SW480 (cell line): ENCODE measurements at regions not wholly inside any gene's neighbourhood (a gene's known extent, or its start where the extent isn't known, plus 50 kb on each side); places are given as distances from the start of the nearest gene placed in this dataset.

ENCODE experiments used
- DNase-seq: peaks from one replicate; pipeline ENCODE4 v3.0.0-alpha.2; 2016; ENCODE audit warnings: low spot score

DNA sequence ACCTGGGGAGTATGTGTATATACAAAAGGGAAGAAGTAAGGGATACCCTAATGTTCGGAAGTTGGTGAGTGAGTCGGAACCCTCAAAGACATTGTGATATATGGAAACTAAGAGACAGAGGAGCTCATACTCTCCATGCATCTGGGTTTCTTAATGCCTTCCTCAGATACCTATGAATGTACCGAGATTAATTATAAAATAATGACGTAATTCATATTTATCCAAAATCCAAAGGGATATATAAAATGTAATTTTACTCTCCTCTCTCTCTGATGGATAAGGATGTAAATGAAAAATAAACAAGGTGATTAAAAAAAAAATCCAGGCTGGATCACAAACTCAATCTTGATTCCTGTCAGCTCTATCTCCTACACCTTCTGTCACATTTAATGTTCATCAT, 275.9 kb upstream of the FAM241A start:
- no peak for DNase-seq

- no peak for DNase-seq
Observed at GRCh38 chr4:111871802-111872201, 273.5 kb upstream of the FAM241A start.

DNA sequence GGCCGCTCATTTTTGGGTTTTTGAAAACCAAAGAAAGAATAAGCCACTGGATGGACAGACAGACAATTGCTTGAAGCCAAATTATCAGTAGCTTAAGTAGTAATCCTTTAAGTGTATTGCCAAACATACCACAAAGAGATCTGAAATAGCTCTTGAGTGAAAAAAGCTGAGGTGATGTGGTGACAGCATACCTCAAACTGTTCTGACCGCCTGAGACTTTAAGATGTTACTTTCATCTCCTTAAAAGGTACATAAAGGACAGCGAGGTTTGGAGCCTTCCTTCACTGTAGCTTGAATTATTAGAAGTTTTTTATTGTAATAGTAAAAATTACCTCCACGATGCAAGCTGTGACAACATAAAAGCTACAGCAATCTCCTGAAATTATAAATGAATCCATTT, 271.5 kb upstream of the FAM241A start:
- no peak for DNase-seq

DNA sequence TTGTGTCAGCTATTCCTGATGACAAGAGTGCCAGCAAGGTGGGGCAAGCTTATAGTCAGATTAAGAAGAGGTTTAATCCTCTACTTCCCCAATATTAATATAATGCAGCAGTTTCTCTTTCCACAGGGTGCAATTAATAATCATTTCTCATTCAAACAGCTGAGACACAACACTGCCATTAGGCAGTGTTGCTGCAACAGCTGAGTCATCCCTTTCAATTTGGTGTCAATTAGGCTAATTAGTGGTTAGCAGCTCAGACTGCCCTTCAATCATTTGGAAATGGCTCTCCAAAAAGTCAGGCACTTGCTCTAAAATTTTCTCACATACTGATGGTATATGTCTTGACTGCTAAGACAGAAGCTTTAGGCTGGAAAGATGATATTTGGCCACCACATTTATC, 265.7 kb upstream of the FAM241A start:
- DNase-seq: no peak

GRCh38 chr4:111880116-111880515, 265.1 kb upstream of the FAM241A start:
- no peak for DNase-seq

DNA sequence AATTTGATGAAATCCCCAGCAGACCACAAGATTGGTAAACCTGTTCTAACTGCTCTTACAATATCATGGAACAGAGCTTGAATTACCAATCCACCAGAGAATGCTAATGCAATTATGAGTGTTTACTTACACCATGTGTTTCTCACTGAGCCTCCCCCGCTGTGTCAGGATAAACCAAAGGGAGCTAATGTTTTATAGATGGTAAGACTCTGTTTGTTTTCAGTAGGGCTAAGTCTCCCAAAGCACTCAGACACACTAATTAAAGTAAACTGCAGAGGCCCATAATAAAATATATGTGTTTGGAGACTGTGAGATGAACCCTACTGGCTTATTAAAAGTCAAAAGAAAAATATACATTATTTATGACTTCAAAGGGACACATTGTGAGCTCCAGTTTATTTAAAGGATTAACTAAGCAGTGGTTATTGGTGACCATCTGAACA, 261.7 kb upstream of the FAM241A start:
- DNase-seq: no peak

DNA sequence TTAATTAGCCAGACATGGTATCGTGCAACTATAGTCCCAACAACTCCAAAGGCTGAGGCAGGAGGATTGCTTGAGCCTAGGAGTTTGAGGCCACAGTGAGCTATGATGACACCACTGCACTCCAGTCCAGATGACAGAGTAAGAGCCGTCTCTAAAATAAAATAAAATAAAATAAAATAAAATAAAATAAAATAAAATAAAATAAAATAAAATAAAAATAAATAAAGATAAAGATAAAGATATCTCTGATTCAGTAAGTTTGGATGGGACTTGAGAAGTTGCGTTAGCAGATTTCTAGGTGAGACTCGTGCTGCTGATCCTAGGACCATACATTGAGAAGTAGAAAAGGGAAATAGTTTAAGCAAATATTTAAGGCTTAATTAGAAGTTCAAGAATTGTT, 254.8 kb upstream of the FAM241A start:
- DNase-seq: no peak

DNA sequence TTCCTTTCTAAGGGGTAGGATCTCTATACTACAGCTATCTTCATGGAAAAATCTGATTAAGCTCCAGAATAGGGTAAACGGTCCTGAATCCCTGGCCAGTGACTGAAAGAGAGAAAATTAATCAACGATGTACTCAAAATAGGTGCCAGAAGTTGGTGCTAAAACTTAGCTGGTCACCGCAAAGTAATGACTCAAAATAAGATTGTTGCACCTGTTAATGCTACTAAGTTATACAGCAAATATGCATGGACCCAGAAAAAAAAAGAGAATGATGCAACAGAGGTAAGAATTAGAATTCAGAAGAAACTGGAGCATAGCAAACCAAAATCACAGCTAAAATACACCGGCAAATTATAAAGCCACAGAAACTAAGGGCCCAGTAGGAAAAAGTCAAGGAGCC, 239.7 kb upstream of the FAM241A start:
- DNase-seq: no peak

GRCh38 chr4:111919639-111920038, 225.6 kb upstream of the FAM241A start:
- DNase-seq: no peak

GRCh38 chr4:111921714-111922113, 223.5 kb upstream of the FAM241A start:
- DNase-seq: peak; percentile 29

DNA sequence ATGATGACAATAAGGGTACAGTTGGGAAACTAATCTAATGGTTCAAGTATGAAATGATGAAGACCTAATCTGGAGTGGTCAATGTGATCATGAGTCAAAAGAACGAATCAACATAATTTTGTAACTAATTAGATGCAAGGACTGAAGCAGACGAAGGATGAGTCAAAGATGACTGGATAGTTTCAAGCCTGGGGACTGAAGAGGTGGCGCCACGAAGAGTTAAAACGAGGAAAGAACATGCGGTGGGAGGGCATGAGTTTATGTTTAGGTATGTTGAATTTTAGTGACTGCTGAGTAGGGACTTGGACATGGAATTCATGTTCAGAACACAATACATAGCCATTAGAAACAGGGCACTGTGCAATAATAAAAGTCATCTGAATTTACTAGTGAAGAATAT, 221.5 kb upstream of the FAM241A start:
- DNase-seq: no peak

DNA sequence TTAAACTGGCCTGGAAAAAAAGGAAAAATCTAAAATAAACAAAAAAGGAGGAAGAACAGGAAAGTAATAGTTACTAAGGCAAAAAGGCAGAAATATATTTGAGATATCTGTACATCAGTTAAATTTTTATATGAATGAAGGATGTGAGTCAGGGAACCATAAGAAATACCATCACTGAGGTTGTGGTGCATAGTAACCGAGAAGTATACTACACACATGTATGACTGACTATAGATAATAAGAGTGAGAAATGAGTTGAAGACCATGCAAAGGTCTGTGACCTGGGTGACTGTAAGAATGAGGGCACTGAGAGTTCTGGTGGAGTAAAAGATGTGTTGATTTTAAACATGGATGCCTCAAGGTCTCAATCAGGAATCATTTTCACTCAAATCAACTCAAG, 220.6 kb upstream of the FAM241A start:
- no peak for DNase-seq

DNA sequence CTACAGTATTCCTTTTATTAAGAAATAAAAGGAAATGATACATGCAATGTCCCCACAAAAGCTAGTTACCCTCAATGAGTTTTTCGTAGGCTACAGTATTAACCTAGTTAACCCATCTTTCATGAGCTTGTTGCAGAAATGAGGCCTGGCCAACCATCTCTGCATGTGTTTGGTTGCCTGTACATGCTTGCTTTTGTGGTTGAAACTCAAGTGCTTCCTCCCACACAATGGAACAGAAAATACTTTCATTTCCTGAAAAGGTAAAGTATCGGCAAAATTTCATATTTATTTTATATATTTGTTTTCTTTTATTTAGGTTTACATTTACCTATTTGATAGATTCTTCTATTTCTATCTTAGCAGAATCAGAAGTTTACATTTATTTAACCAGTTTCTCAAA, 214.6 kb upstream of the FAM241A start:
- no peak for DNase-seq

GRCh38 chr4:111933703-111934102, 211.6 kb upstream of the FAM241A start:
- no peak for DNase-seq

DNA sequence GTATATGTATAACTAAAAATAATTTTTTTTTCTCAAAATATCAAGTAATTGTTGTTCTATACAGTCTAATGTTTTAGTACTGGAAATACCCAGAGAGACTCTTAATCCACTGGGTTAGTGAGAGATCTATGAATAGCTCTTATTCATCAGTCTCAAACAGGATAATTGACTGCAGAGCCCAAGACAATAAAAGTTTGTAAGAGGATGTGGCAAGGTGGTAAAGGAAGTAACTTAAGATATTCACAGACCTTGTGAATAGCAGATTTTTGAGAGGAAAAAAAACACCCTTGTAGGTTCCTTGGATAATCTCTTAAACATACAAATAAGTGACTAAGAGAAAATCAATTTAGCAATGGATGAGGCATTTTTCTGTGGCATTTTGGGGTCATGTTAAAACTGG, 210.9 kb upstream of the FAM241A start:
- DNase-seq: no peak

DNA sequence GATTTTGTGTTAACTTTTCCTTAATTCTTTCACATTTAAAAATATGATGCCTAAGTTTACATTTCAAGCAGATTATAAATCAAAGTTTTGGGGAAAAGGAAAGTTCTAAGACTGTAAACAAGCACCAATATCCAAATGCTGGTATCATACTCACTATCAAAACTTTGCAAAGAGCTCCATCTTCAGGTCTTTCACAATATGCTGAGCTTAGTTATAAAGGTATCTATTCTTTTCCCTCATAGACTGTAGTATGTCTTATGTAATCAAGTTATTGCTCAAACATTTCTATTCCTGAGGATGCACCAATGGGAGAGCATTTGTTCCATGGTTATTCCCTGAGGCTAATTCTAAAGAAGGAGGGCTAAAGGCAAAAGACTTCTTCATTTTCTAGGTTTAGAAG, 207.9 kb upstream of the FAM241A start:
- DNase-seq: peak; percentile 53

GRCh38 chr4:111941957-111942356, 203.3 kb upstream of the FAM241A start:
- no peak for DNase-seq

DNA sequence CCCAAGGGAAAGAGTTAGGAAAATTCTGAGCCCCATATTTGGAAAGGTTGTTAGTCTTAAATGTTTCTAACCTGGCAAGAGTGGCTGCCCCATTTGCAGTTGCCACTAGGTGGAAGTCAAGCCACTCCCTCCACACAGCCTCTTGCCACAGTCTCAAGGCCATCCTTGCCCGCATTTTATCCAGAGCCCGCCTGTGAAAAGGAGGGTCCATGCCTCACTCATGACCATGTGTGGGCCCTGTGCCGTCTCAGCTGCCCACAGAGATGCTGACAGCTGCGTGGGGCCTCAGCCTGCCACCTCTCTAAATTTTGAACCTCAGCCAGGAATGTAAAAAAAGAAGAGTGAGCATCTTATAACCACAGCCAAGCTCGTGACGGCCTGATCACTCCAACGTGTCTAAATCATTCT, 201.5 kb upstream of the FAM241A start:
- DNase-seq: peak; percentile 23

DNA sequence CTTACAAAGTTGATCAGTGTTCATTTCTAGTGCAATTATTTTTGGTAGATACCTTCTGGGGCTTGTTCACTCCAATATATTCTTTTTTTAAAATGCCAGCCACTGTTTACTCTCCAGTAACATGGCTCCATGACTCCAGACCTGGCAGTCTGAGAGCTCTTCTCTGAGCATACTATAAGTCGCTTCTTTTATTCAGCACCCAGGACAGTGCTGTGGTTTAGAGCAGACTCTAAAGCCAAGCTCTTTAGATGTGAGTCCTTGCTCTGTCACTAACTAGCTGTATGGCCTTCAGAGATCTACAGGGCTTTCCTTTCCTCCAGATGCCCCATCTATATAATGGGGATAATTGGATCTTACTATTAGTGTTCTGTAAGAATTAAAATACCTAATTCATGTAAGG, 200.2 kb upstream of the FAM241A start:
- no peak for DNase-seq

DNA sequence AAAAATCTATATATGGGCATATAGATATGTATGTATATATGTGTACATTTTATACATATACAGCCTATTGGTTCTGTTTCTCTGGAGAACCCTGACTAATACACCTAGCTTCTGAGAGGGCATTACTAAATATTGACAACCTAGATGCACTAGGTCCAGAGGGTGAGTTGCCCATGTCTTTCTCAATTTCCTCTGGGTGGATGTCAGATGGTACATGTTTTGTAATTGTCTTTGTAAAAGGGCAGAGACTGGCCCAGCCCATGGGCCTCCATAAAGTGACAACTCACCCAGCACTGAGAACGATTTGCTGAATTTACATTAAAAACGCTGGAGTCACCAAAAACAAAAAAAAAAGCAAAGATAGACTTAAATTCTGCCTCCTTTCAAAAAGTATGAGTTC, 198.5 kb upstream of the FAM241A start:
- DNase-seq: no peak

GRCh38 chr4:111952688-111953087, 192.6 kb upstream of the FAM241A start:
- DNase-seq: no peak

- DNase-seq: no peak
Observed at GRCh38 chr4:111954550-111954949, 190.7 kb upstream of the FAM241A start.

DNA sequence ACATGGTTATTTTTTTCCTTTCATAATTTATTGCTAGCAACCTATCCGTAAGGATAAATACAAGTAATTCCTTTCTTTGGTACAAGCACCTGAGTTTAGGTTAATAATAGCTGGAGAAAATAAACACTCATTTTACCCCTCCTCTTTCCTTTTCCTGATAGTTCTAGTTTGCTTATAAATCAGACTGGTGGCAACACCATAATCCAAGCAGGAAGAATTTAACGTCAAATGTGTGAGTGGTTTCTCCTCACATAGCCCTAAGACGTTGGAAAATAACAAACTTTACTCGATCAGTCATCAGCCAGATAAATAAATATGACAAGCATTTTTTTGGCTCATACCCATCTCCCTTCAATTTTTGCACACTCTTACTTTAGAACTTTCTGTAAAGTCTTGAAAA, 190.3 kb upstream of the FAM241A start:
- DNase-seq: no peak

GRCh38 chr4:111957116-111957515, 188.1 kb upstream of the FAM241A start:
- no peak for DNase-seq

GRCh38 chr4:111957997-111958396, 187.3 kb upstream of the FAM241A start:
- DNase-seq: no peak
